BE2C (cell line): ENCODE measurements at regions not wholly inside any gene's neighbourhood (a gene's known extent, or its start where the extent isn't known, plus 50 kb on each side); places are given as distances from the start of the nearest gene placed in this dataset.

Experiments used
- DNase-seq: peaks from one replicate; pipeline ENCODE4 v3.0.0-alpha.2; 2020
- H3K27me3 ChIP-seq: fragments of 250-450 bp; sonication (Bioruptor Pico); 2 replicates; pipeline ENCODE4 v1.5.1; 2020; ENCODE audit warnings: mild to moderate bottlenecking
- H3K36me3 ChIP-seq: fragments of 250-450 bp; sonication (Bioruptor Pico); 2 replicates; pipeline ENCODE4 v1.5.1; 2020; ENCODE audit warnings: mild to moderate bottlenecking
- H3K4me1 ChIP-seq: fragments of 250-450 bp; sonication (Bioruptor Pico); 2 replicates; pipeline ENCODE4 v1.5.1; 2020
- H3K4me3 ChIP-seq: 2 replicates; pipeline ENCODE4 v1.5.1; 2011; ENCODE audit warnings: low read depth, low read length
- H3K9me3 ChIP-seq: fragments of 250-450 bp; sonication (Bioruptor Pico); 2 replicates; pipeline ENCODE4 v1.5.1; 2020
- TF ChIP-seq, protein P1 (sequence below): IDR thresholded peaks from 2 replicates; pipeline ENCODE4 v1.5.1; 2012; ENCODE audit warnings: mild to moderate bottlenecking, low read depth, low read length

DNA sequence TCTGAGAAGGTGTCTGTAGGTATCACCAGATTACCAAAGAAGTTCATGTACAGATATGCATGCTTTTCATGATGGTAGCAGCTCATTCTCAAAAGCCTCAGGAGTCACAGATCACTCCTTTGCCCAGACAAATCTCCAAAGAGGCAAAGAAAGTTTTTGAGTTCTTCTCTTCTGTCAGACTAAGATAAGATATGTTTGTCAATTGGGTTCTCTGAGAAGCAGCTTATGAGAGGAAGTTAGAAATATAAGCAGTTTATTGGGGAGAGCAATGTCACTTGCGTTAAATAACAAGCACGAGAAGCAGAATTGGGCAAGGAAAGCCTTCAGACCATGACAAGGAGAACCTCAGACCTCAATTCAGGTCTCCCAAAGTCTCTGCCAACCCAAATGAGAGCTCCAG lies 219.2 kb upstream of the KLF4 start:
- Histone ChIP-seq H3K4me1 (no peaks in the 10 kb centered on the region), H3K27me3 (no peaks in the 10 kb centered on the region), H3K4me3 (no peak overlapping the region)

DNA sequence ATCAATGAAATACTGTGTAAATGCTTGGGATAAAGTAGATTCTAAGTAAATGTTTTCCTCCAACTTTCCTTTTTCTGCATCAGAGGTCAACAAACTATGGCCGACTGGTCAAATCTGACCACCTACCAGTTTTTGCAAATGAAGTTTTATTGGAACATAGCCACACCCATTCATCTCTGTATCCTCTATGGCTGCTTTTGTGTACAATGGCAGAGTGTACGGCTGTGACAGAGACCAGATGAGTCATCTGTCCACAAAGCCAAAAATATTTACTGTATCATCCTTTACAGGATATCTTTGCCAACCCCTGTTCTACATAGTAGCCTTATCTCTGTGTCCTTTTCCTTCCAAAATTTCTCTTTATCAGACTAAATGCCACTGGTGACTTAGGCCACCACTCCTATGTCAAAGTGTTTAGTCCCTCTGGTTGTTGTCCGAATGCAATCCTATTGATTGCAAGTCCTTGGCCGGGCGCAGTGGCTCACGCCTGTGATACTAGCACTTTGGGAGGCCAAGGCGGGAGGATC lies 218.4 kb upstream of the KLF4 start:
- no peak for DNase-seq
- Histone ChIP-seq H3K9me3 (no peaks in the 10 kb centered on the region), H3K27me3 (no peaks in the 10 kb centered on the region), H3K36me3 (no peaks in the 10 kb centered on the region), H3K4me3 (no peak overlapping the region), H3K4me1 (no peaks in the 10 kb centered on the region)
- TF ChIP-seq, protein P1, sequence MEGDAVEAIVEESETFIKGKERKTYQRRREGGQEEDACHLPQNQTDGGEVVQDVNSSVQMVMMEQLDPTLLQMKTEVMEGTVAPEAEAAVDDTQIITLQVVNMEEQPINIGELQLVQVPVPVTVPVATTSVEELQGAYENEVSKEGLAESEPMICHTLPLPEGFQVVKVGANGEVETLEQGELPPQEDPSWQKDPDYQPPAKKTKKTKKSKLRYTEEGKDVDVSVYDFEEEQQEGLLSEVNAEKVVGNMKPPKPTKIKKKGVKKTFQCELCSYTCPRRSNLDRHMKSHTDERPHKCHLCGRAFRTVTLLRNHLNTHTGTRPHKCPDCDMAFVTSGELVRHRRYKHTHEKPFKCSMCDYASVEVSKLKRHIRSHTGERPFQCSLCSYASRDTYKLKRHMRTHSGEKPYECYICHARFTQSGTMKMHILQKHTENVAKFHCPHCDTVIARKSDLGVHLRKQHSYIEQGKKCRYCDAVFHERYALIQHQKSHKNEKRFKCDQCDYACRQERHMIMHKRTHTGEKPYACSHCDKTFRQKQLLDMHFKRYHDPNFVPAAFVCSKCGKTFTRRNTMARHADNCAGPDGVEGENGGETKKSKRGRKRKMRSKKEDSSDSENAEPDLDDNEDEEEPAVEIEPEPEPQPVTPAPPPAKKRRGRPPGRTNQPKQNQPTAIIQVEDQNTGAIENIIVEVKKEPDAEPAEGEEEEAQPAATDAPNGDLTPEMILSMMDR: no peak

More for the DNA sequence above, 219.2 kb upstream of the KLF4 start:
- DNase-seq: no peak
- no peaks in the 10 kb centered on the region for H3K36me3 ChIP-seq
- no peaks in the 10 kb centered on the region for H3K9me3 ChIP-seq
- TF ChIP-seq, protein P1: no peak

DNA sequence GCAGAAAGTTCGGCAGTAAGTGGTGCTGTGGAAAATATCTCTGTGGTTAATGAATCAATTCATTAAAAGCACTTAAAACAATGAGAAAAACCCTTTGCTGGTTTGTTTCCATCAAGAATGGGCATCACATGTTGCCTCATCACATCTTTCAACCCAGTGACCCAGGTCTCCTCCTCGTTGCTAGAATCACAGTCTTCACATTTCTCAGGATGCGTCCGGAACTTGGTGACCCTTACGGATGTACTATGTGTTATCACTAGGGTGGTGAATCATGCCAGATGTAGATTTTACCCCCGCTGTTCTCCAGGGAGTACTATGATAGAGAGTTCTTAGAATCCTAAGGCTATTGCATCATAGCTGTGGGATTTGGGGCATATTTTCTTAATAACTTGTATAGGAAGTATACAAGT lies 217.9 kb upstream of the KLF4 start:
- Histone ChIP-seq H3K4me1 (no peaks in the 10 kb centered on the region), H3K4me3 (no peak overlapping the region), H3K36me3 (no peaks in the 10 kb centered on the region), H3K9me3 (no peaks in the 10 kb centered on the region), H3K27me3 (no peaks in the 10 kb centered on the region)
- DNase-seq: no peak
- TF ChIP-seq, protein P1: no peak

DNA sequence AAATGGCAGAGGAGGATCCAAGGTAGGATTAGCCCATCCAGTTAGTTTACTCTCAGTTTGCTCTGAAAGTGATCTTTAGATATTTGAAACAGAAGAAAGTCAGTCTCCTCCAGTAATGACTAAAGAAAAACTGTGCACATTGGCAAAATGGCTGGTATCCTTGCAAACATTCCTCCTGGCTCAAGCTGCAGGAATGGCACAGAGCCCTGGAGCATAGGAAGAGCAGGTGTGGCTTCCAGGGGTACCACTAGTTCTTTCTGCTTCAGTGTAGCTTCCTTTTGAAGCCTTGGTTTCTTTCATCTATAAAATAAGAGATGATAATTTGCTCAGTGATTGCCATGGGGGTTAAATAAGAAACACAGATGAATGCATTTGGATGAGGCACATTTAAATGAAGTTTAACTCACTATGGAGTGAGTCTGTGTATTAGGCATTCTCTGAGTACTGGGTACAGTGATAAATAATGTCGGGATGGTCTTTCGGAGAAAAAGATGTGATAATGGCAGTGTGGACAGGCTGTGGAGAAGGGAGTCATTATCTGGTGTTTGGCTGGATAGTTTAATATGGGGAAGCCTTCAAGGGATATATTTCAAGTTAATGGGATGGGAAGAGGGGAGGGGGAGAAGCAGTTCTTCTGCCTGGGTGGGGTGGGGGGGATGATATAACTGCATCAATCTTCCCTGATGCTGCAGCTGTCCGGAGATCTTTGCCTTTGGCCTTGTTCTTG lies 217.3 kb upstream of the KLF4 start:
- TF ChIP-seq, protein P1: no peak
- no peak overlapping the region for H3K4me3 ChIP-seq
- DNase-seq: no peak
- no peaks in the 10 kb centered on the region for H3K4me1 ChIP-seq
- no peaks in the 10 kb centered on the region for H3K9me3 ChIP-seq
- no peaks in the 10 kb centered on the region for H3K27me3 ChIP-seq
- H3K36me3 ChIP-seq: no peaks in the 10 kb centered on the region

DNA sequence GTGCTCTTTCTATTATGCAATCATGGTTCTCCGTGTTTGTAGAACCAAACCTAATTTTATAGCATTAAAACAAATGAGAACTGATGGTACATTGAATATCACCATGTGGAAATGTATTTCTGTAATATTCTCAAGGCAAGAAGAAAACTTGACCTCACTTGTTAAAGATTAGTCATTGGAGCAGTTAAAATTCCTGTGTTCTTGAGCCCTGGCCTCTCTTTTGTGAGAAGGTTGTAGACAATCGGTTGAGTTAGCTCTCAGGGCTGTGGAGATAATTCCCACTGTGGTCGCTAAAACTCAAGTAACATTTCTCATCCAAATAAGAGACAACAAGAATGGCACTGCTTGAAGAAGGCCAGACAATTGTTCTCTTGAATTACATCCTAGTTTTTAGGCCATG lies 216.0 kb upstream of the KLF4 start:
- Histone ChIP-seq H3K9me3 (no peaks in the 10 kb centered on the region), H3K4me3 (no peak overlapping the region), H3K36me3 (no peaks in the 10 kb centered on the region), H3K27me3 (no peaks in the 10 kb centered on the region), H3K4me1 (no peaks in the 10 kb centered on the region)
- no peak for DNase-seq
- TF ChIP-seq, protein P1: no peak

DNA sequence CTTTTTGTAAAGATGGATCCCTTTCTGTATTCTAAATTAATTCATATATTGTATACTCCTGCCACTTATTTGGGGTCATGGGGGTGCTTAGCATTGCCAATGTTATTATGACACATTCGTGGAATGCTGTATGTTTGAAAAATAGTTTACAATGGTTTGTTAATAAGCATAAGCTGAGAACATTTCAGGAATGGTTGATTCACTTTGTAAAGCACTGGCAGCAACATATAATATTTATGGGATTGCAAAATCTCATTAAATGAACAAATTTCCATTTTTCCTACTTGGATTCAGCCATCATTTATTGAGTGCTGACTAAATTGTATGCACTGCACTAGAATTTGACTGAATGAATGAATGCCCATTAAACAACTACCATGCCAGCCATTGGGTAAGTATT lies 215.2 kb upstream of the KLF4 start:
- TF ChIP-seq, protein P1: no peak
- DNase-seq: no peak
- H3K9me3 ChIP-seq: no peaks in the 10 kb centered on the region
- H3K4me3 ChIP-seq: no peak overlapping the region
- no peaks in the 10 kb centered on the region for H3K27me3 ChIP-seq
- H3K36me3 ChIP-seq: no peaks in the 10 kb centered on the region
- H3K4me1 ChIP-seq: no peaks in the 10 kb centered on the region
